SK-N-SH treated with all-trans-retinoic acid at 6 μM for 48 hours (cell line): ENCODE measurements at regions not wholly inside any gene's neighbourhood (a gene's known extent, or its start where the extent isn't known, plus 50 kb on each side); places are given as distances from the start of the nearest gene placed in this dataset.
"Not testable (repeated sequence)": the region's sequence is repeated elsewhere in the genome, so short reads cannot be mapped to it uniquely, and the experiment has no call there.

ENCODE experiments used
- ATAC-seq: fragments of 200-7000 bp; cut with Tn5 transposase; 3 replicates; pipeline ENCODE4 v1.9.1; 2020; ENCODE audit warnings: mild to moderate bottlenecking, moderate library complexity
- ARNTL ChIP-seq: fragments of 450-650 bp; formaldehyde crosslinking; IDR thresholded peaks from 2 replicates; pipeline ENCODE4 v1.5.0; 2020; ENCODE audit warnings: low read depth, mild to moderate bottlenecking, moderate library complexity, borderline replicate concordance
- BACH2 ChIP-seq: fragments of 250-450 bp; sonication (Bioruptor Pico); IDR thresholded peaks from 2 replicates; pipeline ENCODE4 v1.9.0; 2021; ENCODE audit warnings: mild to moderate bottlenecking, borderline replicate concordance
- CREB5 ChIP-seq: fragments of 250-450 bp; sonication (Bioruptor Pico); IDR thresholded peaks from 2 replicates; pipeline ENCODE4 v1.5.1; 2020; ENCODE audit warnings: low read depth, mild to moderate bottlenecking, moderate library complexity
- CSDC2 ChIP-seq: fragments of 250-450 bp; sonication (Bioruptor Pico); IDR thresholded peaks from 2 replicates; pipeline ENCODE4 v1.5.0; 2020; ENCODE audit warnings: mild to moderate bottlenecking, moderate library complexity
- CSRNP3 ChIP-seq: fragments of 250-450 bp; sonication (Bioruptor Pico); IDR thresholded peaks from 2 replicates; pipeline ENCODE4 v1.5.1; 2021; ENCODE audit warnings: mild to moderate bottlenecking, moderate library complexity
- ESRRG ChIP-seq: fragments of 250-450 bp; sonication (Bioruptor Pico); IDR thresholded peaks from 2 replicates; pipeline ENCODE4 v1.6.1; 2021; ENCODE audit warnings: mild to moderate bottlenecking
- GLIS3 ChIP-seq: fragments of 250-450 bp; sonication (Bioruptor Pico); IDR thresholded peaks from 2 replicates; pipeline ENCODE4 v1.5.0; 2020; ENCODE audit warnings: mild to moderate bottlenecking, moderate library complexity
- ISL1 ChIP-seq: fragments of 250-450 bp; sonication (Bioruptor Pico); IDR thresholded peaks from 2 replicates; pipeline ENCODE4 v2.1.2; 2022; ENCODE audit warnings: mild to moderate bottlenecking, moderate library complexity
- OSR1 ChIP-seq: fragments of 250-450 bp; sonication (Bioruptor Pico); IDR thresholded peaks from 2 replicates; pipeline ENCODE4 v1.8.0; 2022; ENCODE audit warnings: moderate library complexity, mild to moderate bottlenecking, inconsistent platforms
- PATZ1 ChIP-seq: fragments of 250-450 bp; sonication (Bioruptor Pico); IDR thresholded peaks from 2 replicates; pipeline ENCODE4 v1.8.0; 2020; ENCODE audit warnings: mild to moderate bottlenecking, moderate library complexity, borderline replicate concordance
- POU6F1 ChIP-seq: fragments of 250-450 bp; sonication (Bioruptor Pico); IDR thresholded peaks from 2 replicates; pipeline ENCODE4 v1.8.0; 2021; ENCODE audit warnings: low read depth, mild to moderate bottlenecking, moderate library complexity, borderline replicate concordance
- PPARA ChIP-seq: fragments of 250-450 bp; sonication (Bioruptor Pico); IDR thresholded peaks from 2 replicates; pipeline ENCODE4 v1.5.0; 2020; ENCODE audit warnings: mild to moderate bottlenecking, borderline replicate concordance
- RARB ChIP-seq: fragments of 250-450 bp; sonication (Bioruptor Pico); IDR thresholded peaks from 2 replicates; pipeline ENCODE4 v1.8.0; 2021; ENCODE audit warnings: mild to moderate bottlenecking, moderate library complexity
- SNAI2 ChIP-seq: fragments of 250-450 bp; sonication (Bioruptor Pico); IDR thresholded peaks from 2 replicates; pipeline ENCODE4 v1.5.0; 2020; ENCODE audit warnings: mild to moderate bottlenecking, moderate library complexity
- TCF4 ChIP-seq: fragments of 250-450 bp; sonication (Bioruptor Pico); IDR thresholded peaks from 2 replicates; pipeline ENCODE4 v1.8.0; 2021; ENCODE audit warnings: mild to moderate bottlenecking, moderate library complexity, borderline replicate concordance
- TOX ChIP-seq: fragments of 250-450 bp; sonication (Bioruptor Pico); IDR thresholded peaks from 2 replicates; pipeline ENCODE4 v1.8.0; 2021; ENCODE audit warnings: mild to moderate bottlenecking, moderate library complexity, borderline replicate concordance
- TSHZ2 ChIP-seq: fragments of 250-450 bp; sonication (Bioruptor Pico); IDR thresholded peaks from 2 replicates; pipeline ENCODE4 v1.5.0; 2020; ENCODE audit warnings: mild to moderate bottlenecking, moderate library complexity
- ZFP3 ChIP-seq: fragments of 250-450 bp; sonication (Bioruptor Pico); IDR thresholded peaks from 2 replicates; pipeline ENCODE4 v1.5.0; 2020; ENCODE audit warnings: mild to moderate bottlenecking, moderate library complexity
- ZFP30 ChIP-seq: fragments of 450-650 bp; formaldehyde crosslinking; IDR thresholded peaks from 2 replicates; pipeline ENCODE4 v1.5.0; 2022; ENCODE audit warnings: mild to moderate bottlenecking, moderate library complexity
- ZNF565 ChIP-seq: fragments of 450-650 bp; formaldehyde crosslinking; conservative IDR thresholded peaks from 2 replicates; pipeline ENCODE4 v1.5.0; 2020; ENCODE audit warnings: low read depth, mild to moderate bottlenecking, moderate library complexity
- ZNF70 ChIP-seq: fragments of 450-650 bp; formaldehyde crosslinking; IDR thresholded peaks from 2 replicates; pipeline ENCODE4 v1.5.0; 2020; ENCODE audit warnings: mild to moderate bottlenecking, moderate library complexity
- ZNF8 ChIP-seq: fragments of 450-650 bp; formaldehyde crosslinking; IDR thresholded peaks from 2 replicates; pipeline ENCODE4 v1.5.0; 2020; ENCODE audit warnings: mild to moderate bottlenecking, moderate library complexity

- ATAC-seq = no peak
- TF ChIP-seq GLIS3 (CRISPR knock-in tag) (no peak), TSHZ2 (no peak), ZNF70 (CRISPR knock-in tag) (no peak), ESRRG (CRISPR knock-in tag) (no peak), ISL1 (CRISPR knock-in tag) (no peak), PPARA (CRISPR knock-in tag) (no peak), ZNF565 (CRISPR knock-in tag) (no peak), ZNF8 (CRISPR knock-in tag) (no peak), BACH2 (CRISPR knock-in tag) (no peak), TCF4 (CRISPR knock-in tag) (no peak), OSR1 (CRISPR knock-in tag) (no peak), PATZ1 (CRISPR knock-in tag) (no peak), CSRNP3 (CRISPR knock-in tag) (no peak), RARB (CRISPR knock-in tag) (no peak)
Observed at GRCh38 chr2:21203976-21204375, 80.2 kb downstream of the TDRD15 start.

GRCh38 chr2:21214085-21214484, 90.3 kb downstream of the TDRD15 start:
- ATAC-seq = not testable (repeated sequence)

- TF ChIP-seq TCF4 (CRISPR knock-in tag) (no peak), ZFP3 (CRISPR knock-in tag) (no peak), TOX (no peak), ZFP30 (CRISPR knock-in tag) (no peak), ARNTL (CRISPR knock-in tag) (no peak), ZNF8 (CRISPR knock-in tag) (no peak), RARB (CRISPR knock-in tag) (no peak), ESRRG (CRISPR knock-in tag) (no peak), CSRNP3 (CRISPR knock-in tag) (no peak), POU6F1 (CRISPR knock-in tag) (no peak), TSHZ2 (no peak), CREB5 (CRISPR knock-in tag) (no peak), ZNF565 (CRISPR knock-in tag) (no peak), CSDC2 (CRISPR knock-in tag) (no peak), SNAI2 (CRISPR knock-in tag) (no peak), BACH2 (CRISPR knock-in tag) (no peak)
- TF ChIP-seq, all 23 proteins: peak for 0
- ATAC-seq = no peak
Observed at GRCh38 chr2:21217442-21217841, 93.7 kb downstream of the TDRD15 start.
